Fibroblast of pulmonary artery (primary cell): ENCODE measurements at regions not wholly inside any gene's neighbourhood (a gene's known extent, or its start where the extent isn't known, plus 50 kb on each side); places are given as distances from the start of the nearest gene placed in this dataset.
"Not testable (repeated sequence)": the region's sequence is repeated elsewhere in the genome, so short reads cannot be mapped to it uniquely, and the experiment has no call there.

Source experiments
- DNase-seq: peaks from one replicate; pipeline ENCODE4 v3.0.0-alpha.2; 2010; ENCODE audit warnings: low read depth
- H3K4me3 ChIP-seq: replicated peaks from 2 replicates; pipeline ENCODE4 v1.5.1; 2011; ENCODE audit warnings: low read depth, mild to moderate bottlenecking, control low read depth, low read length, moderate library complexity
- CTCF ChIP-seq: IDR thresholded peaks from 2 replicates; pipeline ENCODE4 v1.5.1; 2011; ENCODE audit warnings: mild to moderate bottlenecking, control low read depth, low read length, inconsistent platforms; ENCODE audit errors: missing control alignments

GRCh38 chr1:182205351-182206022 is 144.0 kb upstream of the ZNF648 start:
- DNase-seq = no peak
- no peak overlapping the region for H3K4me3 ChIP-seq
- no peak for TF ChIP-seq CTCF

GRCh38 chr1:182203191-182203875 is 141.8 kb upstream of the ZNF648 start:
- no peak for DNase-seq
- TF ChIP-seq CTCF = no peak
- H3K4me3 ChIP-seq = no peak overlapping the region

- not testable (repeated sequence) for DNase-seq, H3K4me3 ChIP-seq
These were observed 140.0 kb upstream of the ZNF648 start for GRCh38 chr1:182201490-182201889.

- no peak overlapping the region for H3K4me3 ChIP-seq
- TF ChIP-seq CTCF = no peak
- DNase-seq = no peak
These were observed 138.7 kb upstream of the ZNF648 start for GRCh38 chr1:182200025-182200812.

- TF ChIP-seq CTCF = no peak
- DNase-seq = no peak
- no peak overlapping the region for H3K4me3 ChIP-seq
These were observed 136.6 kb upstream of the ZNF648 start for GRCh38 chr1:182198006-182198605.

- H3K4me3 ChIP-seq = no peak overlapping the region
- no peak for TF ChIP-seq CTCF
- DNase-seq = no peak
These were observed 135.7 kb upstream of the ZNF648 start for GRCh38 chr1:182196897-182197870.
